CD4-positive, alpha-beta T cell treated with Interleukin-15 for 1 hour (primary cell): ENCODE measurements at regions not wholly inside any gene's neighbourhood (a gene's known extent, or its start where the extent isn't known, plus 50 kb on each side); places are given as distances from the start of the nearest gene placed in this dataset.
"Not testable (repeated sequence)": the region's sequence is repeated elsewhere in the genome, so short reads cannot be mapped to it uniquely, and the experiment has no call there.

Experiments used
- DNase-seq: peaks from one replicate; pipeline ENCODE4 v3.0.0-alpha.2; 2020

- DNase-seq: no peak
Measured at GRCh38 chr22:25492841-25493734, 71.4 kb upstream of the GRK3 start.

DNA sequence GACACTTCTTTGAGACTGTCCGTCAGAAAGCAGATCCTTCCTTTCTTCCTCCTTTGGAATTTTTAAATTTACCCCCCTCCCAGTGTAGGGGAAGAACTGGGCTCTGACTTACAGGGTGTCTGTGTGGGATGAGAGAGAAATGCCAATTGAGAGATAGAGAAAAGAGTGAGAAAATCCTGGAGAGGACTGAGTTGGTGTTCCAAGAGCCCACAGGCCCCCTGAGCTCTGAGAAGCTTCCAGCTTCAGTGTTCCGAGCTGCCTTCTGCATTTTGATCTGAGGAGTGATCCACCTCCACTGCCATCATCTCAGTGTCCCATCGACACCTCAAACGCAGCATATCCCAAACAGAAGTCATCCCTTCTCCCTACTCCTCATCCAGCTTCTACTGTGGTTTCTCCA lies 70.7 kb upstream of the GRK3 start:
- no peak for DNase-seq

DNA sequence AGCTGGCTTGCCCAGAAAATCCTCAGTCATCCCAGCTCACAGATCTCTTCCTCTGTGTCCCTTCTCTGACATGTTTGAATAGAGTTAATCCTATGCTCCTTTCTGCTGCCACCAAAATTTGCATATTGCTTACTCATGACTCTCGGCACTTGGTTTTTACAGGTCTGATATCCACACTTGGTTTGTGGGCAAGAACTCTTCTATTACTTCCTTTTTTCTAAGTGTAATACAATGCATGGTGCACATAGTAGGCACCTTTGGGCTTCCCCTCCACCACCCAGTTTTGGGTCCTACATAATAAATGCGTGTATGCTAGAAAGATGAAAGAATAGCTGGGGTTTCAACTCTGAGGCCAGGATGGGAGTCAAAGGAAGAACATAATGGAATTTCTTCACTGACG lies 69.7 kb upstream of the GRK3 start:
- DNase-seq: no peak

GRCh38 chr22:25495285-25495684 lies 69.2 kb upstream of the GRK3 start:
- DNase-seq: no peak

GRCh38 chr22:25496396-25497064 lies 67.9 kb upstream of the GRK3 start:
- DNase-seq: no peak

DNA sequence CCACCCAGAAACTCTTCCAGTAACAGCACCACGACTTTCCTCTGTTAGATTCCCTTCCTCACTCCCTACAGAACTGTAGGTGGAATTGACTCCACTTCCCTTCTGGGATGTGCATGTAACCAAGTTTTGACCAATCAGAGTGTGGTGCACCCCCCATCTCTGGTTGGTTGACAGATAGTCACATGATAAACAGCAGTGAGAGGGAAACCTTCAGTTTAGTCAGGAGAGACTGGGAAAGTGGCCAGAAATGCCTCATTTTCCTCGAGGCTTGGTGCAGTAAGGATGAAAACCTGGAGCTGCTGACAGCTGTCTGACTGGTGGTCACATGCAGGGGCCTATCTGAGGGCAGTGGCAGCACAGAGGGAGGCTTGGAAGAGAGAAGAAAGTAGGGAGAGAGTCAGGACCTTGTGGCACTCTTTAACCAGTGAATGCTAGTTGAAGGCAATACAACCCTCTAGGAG lies 67.3 kb upstream of the GRK3 start:
- no peak for DNase-seq

GRCh38 chr22:25497716-25498115 lies 66.8 kb upstream of the GRK3 start:
- DNase-seq: no peak

DNA sequence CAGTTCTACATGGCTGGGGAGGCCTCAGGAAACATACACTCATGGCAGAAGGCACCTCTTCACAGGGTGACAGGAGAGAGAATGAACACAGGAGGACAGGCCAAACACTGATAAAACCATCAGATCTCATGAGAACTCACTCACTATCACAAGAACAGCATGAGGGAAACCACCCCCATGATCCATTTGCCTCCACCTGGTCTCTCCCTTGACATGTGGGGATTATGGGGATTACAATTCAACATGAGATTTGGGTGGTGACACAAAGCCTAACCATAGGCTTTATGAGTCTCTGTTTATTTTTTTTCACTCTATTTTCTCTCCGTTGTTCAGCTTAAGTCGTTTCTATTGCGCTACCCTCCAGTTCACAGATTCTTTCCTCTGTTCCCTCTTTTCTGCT lies 63.8 kb upstream of the GRK3 start:
- DNase-seq: not testable (repeated sequence)

GRCh38 chr22:25504017-25504416 lies 60.5 kb upstream of the GRK3 start:
- not testable (repeated sequence) for DNase-seq

DNA sequence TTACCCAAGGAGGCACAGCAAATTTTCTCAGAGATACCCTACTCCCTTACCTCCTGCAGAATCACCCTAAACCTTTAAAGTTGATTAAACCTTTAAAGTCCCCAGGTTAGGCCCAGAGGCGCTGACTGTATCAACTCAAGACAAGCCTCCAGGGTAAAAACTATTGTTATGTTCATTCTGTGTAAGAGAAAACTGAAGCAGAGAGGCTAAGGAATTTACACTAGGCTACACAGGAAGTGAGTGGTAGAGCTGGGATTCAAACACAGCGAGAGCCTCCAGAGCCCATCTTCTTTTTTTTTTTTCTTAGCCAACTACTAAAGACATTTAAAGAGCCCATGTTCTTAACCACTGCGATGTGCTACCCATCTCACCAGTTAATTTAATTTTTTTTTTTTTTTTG lies 56.3 kb upstream of the GRK3 start:
- no peak for DNase-seq

- no peak for DNase-seq
Measured at GRCh38 chr22:25508761-25509321, 55.6 kb upstream of the GRK3 start.

DNA sequence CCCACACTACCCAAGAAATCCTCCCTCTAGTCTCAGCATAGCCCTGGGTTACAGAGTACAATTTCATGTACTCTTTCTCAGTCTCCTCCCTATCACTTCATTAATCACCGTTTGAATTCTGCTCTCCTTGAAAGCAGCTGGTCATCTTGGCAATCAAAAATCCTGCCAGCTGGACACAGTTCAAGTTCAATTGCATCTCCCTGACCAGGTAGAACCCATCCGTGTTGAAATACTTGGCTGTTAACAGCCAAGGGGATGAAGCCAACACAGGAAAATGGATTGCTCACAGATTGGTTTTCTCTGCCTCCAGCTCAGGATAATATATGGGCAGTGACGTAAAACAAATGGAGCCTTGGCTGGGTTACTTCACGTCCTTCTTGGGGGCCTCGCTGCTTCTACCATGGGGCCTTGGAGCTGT lies 55.1 kb upstream of the GRK3 start:
- no peak for DNase-seq

- DNase-seq: no peak
Measured at GRCh38 chr22:25510876-25511275, 53.6 kb upstream of the GRK3 start.

DNA sequence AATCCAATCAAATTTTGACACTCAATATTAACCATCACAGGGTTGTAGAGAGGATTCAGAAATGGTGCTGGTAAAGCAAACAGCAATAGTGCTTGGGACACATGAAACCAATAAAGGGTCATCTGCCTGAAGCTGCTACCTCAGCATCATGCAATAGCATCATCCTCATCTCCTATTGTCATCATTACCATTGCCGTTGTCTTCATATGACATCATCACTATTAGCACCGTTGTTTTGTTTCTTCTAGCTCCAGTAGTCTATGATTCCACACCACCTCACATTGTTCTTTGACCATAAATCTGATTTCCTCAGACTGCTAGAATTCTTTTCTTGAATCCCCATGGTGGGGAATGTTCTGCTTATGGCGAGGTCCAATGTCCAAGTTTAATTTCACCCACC lies 52.8 kb upstream of the GRK3 start:
- no peak for DNase-seq

DNA sequence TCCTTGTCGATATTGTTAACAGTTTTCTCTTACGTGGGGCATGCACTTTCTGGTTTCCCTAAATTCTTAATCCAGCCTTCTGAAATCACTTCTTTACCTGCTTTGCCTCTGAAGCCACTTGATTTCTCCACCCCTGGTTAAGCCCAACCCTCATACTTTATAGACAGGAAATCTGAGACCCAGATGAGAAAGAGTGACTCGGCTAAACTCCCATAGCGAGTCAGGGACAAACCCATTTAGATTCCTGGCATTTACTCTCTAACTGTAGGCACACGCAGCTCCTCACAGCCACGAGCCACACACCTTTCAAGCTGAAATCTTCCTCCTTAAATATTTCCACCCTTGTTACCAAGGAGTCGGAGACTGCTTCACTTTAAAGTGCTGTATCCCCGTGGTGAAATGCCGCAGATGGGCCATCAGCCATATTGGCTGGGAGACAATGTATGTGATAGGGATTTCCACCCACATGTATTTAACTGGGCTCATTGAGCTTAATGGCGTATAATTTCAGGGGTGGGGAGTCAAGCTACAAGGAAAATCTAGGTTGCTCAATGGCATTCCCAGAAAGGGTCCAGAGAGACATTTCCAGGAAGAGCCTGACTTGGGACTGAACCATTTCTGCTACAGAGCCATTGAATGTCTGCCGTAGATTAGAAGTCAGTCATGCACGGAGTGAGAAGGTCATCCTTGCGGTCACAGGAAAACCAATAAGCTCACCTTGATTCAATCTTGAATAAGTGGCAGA lies 49.9 kb upstream of the GRK3 start:
- DNase-seq: no peak
